Upper lobe of left lung (tissue), 4 donors: ENCODE measurements at regions not wholly inside any gene's neighbourhood (a gene's known extent, or its start where the extent isn't known, plus 50 kb on each side); places are given as distances from the start of the nearest gene placed in this dataset.

Experiments used
- EP300 ChIP-seq, 4 donors: sonication (generic); formaldehyde crosslinking; IDR thresholded peaks; one replicate each; pipeline ENCODE4 v1.5.1; 2017; ENCODE audit warnings: antibody characterized with exemption in 4 of 4, control low read depth in 2 of 4
- TF ChIP-seq, protein P1 (sequence below), 6 experiments: fragments of 450-650 bp in 4 of 6; fragments of 200-600 bp in 2 of 6; sonication (generic) in 2 of 6; IDR thresholded peaks; one replicate each; pipeline ENCODE4 v1.5.1; 2016 to 2019; ENCODE audit warnings: antibody characterized with exemption in 6 of 6

DNA sequence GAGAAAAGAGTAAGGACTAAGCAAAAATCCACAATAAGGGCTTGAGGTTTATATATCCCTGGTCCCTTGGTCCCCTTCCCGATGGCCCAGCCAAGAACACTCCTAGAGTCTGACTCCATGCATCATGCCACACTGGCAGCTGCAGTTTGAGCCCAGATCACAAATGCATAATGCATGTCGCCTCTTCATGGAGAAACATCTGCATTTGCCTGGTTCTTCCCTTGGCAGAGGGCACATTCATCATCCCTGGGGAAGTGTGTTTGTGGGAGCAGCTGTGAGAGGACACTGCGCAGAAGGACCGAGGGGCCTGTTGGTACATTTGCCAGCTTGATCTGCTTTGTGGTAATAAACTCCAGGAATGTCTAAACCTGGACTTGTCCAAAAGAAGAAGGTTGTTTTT, 731.8 kb downstream of the FGF9 start:
- no peak for TF ChIP-seq EP300 (IDR thresholded peaks at IDR 0.05)
- TF ChIP-seq, protein P1, sequence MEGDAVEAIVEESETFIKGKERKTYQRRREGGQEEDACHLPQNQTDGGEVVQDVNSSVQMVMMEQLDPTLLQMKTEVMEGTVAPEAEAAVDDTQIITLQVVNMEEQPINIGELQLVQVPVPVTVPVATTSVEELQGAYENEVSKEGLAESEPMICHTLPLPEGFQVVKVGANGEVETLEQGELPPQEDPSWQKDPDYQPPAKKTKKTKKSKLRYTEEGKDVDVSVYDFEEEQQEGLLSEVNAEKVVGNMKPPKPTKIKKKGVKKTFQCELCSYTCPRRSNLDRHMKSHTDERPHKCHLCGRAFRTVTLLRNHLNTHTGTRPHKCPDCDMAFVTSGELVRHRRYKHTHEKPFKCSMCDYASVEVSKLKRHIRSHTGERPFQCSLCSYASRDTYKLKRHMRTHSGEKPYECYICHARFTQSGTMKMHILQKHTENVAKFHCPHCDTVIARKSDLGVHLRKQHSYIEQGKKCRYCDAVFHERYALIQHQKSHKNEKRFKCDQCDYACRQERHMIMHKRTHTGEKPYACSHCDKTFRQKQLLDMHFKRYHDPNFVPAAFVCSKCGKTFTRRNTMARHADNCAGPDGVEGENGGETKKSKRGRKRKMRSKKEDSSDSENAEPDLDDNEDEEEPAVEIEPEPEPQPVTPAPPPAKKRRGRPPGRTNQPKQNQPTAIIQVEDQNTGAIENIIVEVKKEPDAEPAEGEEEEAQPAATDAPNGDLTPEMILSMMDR (IDR thresholded peaks at IDR 0.05): no peak
